Uterus (tissue), 3 donors: ENCODE measurements at regions not wholly inside any gene's neighbourhood (a gene's known extent, or its start where the extent isn't known, plus 50 kb on each side); places are given as distances from the start of the nearest gene placed in this dataset.
"Not testable (repeated sequence)": the region's sequence is repeated elsewhere in the genome, so short reads cannot be mapped to it uniquely, and the experiment has no call there.

ENCODE experiments used
- DNase-seq, 2 donors: peaks; one replicate each; pipeline ENCODE4 v3.0.0-alpha.2; 2019 to 2020
- H3K27ac ChIP-seq, 2 donors: fragments of 200-600 bp; sonication (generic); 1 replicate in 1 of 2; 2 replicates in 1 of 2; pipeline ENCODE4 v1.5.1; 2016 to 2018
- H3K27me3 ChIP-seq, 2 donors: fragments of 200-600 bp; sonication (generic); one replicate each; pipeline ENCODE4 v1.5.1; 2018 to 2019; ENCODE audit warnings: control low read depth in 1 of 2
- H3K36me3 ChIP-seq, 2 donors: fragments of 200-600 bp; sonication (generic); one replicate each; pipeline ENCODE4 v1.5.1; 2019; ENCODE audit warnings: control low read depth in 1 of 2
- H3K4me1 ChIP-seq, 2 donors: fragments of 200-600 bp; sonication (generic); one replicate each; pipeline ENCODE4 v1.5.1; 2018 to 2019; ENCODE audit warnings: control low read depth in 1 of 2
- H3K4me3 ChIP-seq, 2 donors: fragments of 200-600 bp; sonication (generic); 1 replicate in 1 of 2; 2 replicates in 1 of 2; pipeline ENCODE4 v1.5.1; 2018 to 2019; ENCODE audit warnings: mild to moderate bottlenecking in 1 of 2
- H3K9me3 ChIP-seq, 2 donors: fragments of 200-600 bp; sonication (generic); one replicate each; pipeline ENCODE4 v1.5.1; 2019; ENCODE audit warnings: control low read depth in 1 of 2
- CTCF ChIP-seq, 4 experiments: fragments of 200-600 bp in 2 of 4; fragments of 450-650 bp in 2 of 4; sonication (generic) in 2 of 4; IDR thresholded peaks; one replicate each; pipeline ENCODE4 v1.5.1; 2016 to 2019; ENCODE audit warnings: antibody characterized with exemption in 4 of 4, mild to moderate bottlenecking in 2 of 4, moderate library complexity in 1 of 4
- POLR2A ChIP-seq, 2 donors: fragments of 450-650 bp; IDR thresholded peaks; one replicate each; pipeline ENCODE4 v1.6.1; 2016; ENCODE audit warnings: antibody characterized with exemption in 2 of 2, mild to moderate bottlenecking in 1 of 2, moderate library complexity in 1 of 2
- intact Hi-C: fragments of 100-400 bp; cut with DNase I; formaldehyde crosslinking; loops from one replicate; pipeline ENCODE4 v1.15.1; 2023; ENCODE audit warnings: low total_unique reads
- donor health status: DM: yes; HTN: yes; CAD: no.

- H3K27me3 ChIP-seq, result no peaks in the 10 kb centered on the region
- TF ChIP-seq CTCF (IDR thresholded peaks at IDR 0.05) (no peak), POLR2A (IDR thresholded peaks at IDR 0.05) (no peak)
- H3K9me3 ChIP-seq, result no peaks in the 10 kb centered on the region
- intact Hi-C loops, result no loop called here
- no peaks in the 10 kb centered on the region for H3K36me3 ChIP-seq
- H3K4me3 ChIP-seq, result no peak overlapping the region
- no peak overlapping the region for H3K27ac ChIP-seq
- DNase-seq, result no peak
- H3K4me1 ChIP-seq, result no peaks in the 10 kb centered on the region
These were observed 77.2 kb upstream of the CTNNA1 start for GRCh38 chr5:138676002-138676401.

- Histone ChIP-seq H3K36me3 (no peaks in the 10 kb centered on the region), H3K4me1 (no peaks in the 10 kb centered on the region), H3K4me3 (no peak overlapping the region), H3K27ac (no peak overlapping the region), H3K9me3 (no peaks in the 10 kb centered on the region), H3K27me3 (no peaks in the 10 kb centered on the region)
- no peak for DNase-seq
- intact Hi-C loops, result no loop called here
- TF ChIP-seq POLR2A (IDR thresholded peaks at IDR 0.05), result no peak
- no peak for TF ChIP-seq CTCF (IDR thresholded peaks at IDR 0.05)
These were observed 84.5 kb upstream of the CTNNA1 start for GRCh38 chr5:138668451-138669380.

GRCh38 chr5:138667782-138668331 lies 85.4 kb upstream of the CTNNA1 start:
- H3K4me3 ChIP-seq, H3K4me1 ChIP-seq, H3K27ac ChIP-seq, H3K27me3 ChIP-seq, DNase-seq, H3K9me3 ChIP-seq, intact Hi-C loops, H3K36me3 ChIP-seq: not testable (repeated sequence)

- no peak overlapping the region for H3K27ac ChIP-seq
- H3K4me3 ChIP-seq, result no peak overlapping the region
- no peak for TF ChIP-seq CTCF (IDR thresholded peaks at IDR 0.05)
- TF ChIP-seq POLR2A (IDR thresholded peaks at IDR 0.05), result no peak
- intact Hi-C loops, result no loop called here
- H3K4me1 ChIP-seq, result no peaks in the 10 kb centered on the region
- DNase-seq, result no peak
- H3K36me3 ChIP-seq, result no peaks in the 10 kb centered on the region
- H3K27me3 ChIP-seq, result no peaks in the 10 kb centered on the region
- no peaks in the 10 kb centered on the region for H3K9me3 ChIP-seq
These were observed 86.9 kb upstream of the CTNNA1 start for GRCh38 chr5:138666226-138666742.

GRCh38 chr5:138665261-138665660 lies 88.0 kb upstream of the CTNNA1 start:
- intact Hi-C loops, result no loop called here
- no peak for DNase-seq
- no peak overlapping the region for H3K27ac ChIP-seq
- H3K27me3 ChIP-seq, result no peaks in the 10 kb centered on the region
- TF ChIP-seq CTCF (IDR thresholded peaks at IDR 0.05) (no peak), POLR2A (IDR thresholded peaks at IDR 0.05) (no peak)
- no peaks in the 10 kb centered on the region for H3K9me3 ChIP-seq
- no peak overlapping the region for H3K4me3 ChIP-seq
- H3K36me3 ChIP-seq, result no peaks in the 10 kb centered on the region
- no peaks in the 10 kb centered on the region for H3K4me1 ChIP-seq
